CD14-positive monocyte (primary cell): ENCODE measurements at regions not wholly inside any gene's neighbourhood (a gene's known extent, or its start where the extent isn't known, plus 50 kb on each side); places are given as distances from the start of the nearest gene placed in this dataset.

ENCODE experiments used
- DNase-seq, 3 donors: peaks; one replicate each; pipeline ENCODE4 v3.0.0-alpha.2; 2011 to 2022
- H2AFZ ChIP-seq: 2 replicates; pipeline ENCODE4 v1.6.0; 2012; ENCODE audit warnings: mild to moderate bottlenecking, low read depth, low read length, inconsistent platforms; ENCODE audit not compliant: insufficient read depth, poor library complexity, severe bottlenecking
- H3K27ac ChIP-seq, 2 donors: 1 replicate in 1 of 2; 2 replicates in 1 of 2; pipeline ENCODE4 v1.5.1; 2012 to 2013; ENCODE audit warnings: low read length in 2 of 2, control low read depth in 1 of 2, inconsistent platforms in 1 of 2, low read depth in 1 of 2, mild to moderate bottlenecking in 1 of 2
- H3K27me3 ChIP-seq, 2 donors: one replicate each; pipeline versions ENCODE4 v1.6.0 to v1.6.1; 2011 to 2013; ENCODE audit warnings: low read length in 2 of 2; ENCODE audit not compliant: control insufficient read depth in 2 of 2, insufficient read depth in 2 of 2
- H3K36me3 ChIP-seq, 2 donors: replicated peaks in 1 of 2; 1 replicate in 1 of 2; 2 replicates in 1 of 2; pipeline versions ENCODE4 v1.5.1 to v1.6.1; 2012 to 2013; ENCODE audit warnings: low read length in 2 of 2, control low read depth in 1 of 2, inconsistent platforms in 1 of 2, mild to moderate bottlenecking in 1 of 2; ENCODE audit not compliant: insufficient read depth in 2 of 2, control insufficient read depth in 1 of 2
- H3K4me1 ChIP-seq, 2 donors: 1 replicate in 1 of 2; 2 replicates in 1 of 2; pipeline versions ENCODE4 v1.5.1 to v1.6.1; 2012 to 2013; ENCODE audit warnings: low read length in 2 of 2, control low read depth in 1 of 2, inconsistent platforms in 1 of 2, mild to moderate bottlenecking in 1 of 2, moderate library complexity in 1 of 2; ENCODE audit not compliant: insufficient read depth in 2 of 2, control insufficient read depth in 1 of 2
- H3K4me2 ChIP-seq: replicated peaks from 2 replicates; pipeline ENCODE3; 2012; ENCODE audit warnings: low read length, moderate library complexity, mild to moderate bottlenecking; ENCODE audit not compliant: poor library complexity, severe bottlenecking; ENCODE audit errors: extremely low read depth
- H3K4me3 ChIP-seq, 3 experiments: fragments of 200-600 bp in 1 of 3; sonication (generic) in 1 of 3; replicated peaks in 1 of 3; 1 replicate in 2 of 3; 2 replicates in 1 of 3; pipeline ENCODE4 v1.5.1; 2011 to 2013; ENCODE audit warnings: low read length in 3 of 3, mild to moderate bottlenecking in 3 of 3, control low read depth in 2 of 3, low read depth in 2 of 3, inconsistent platforms in 1 of 3, moderate library complexity in 1 of 3
- H3K79me2 ChIP-seq: 2 replicates; pipeline ENCODE4 v1.6.0; 2012; ENCODE audit warnings: mild to moderate bottlenecking, control low read depth, inconsistent platforms, low read length, moderate library complexity; ENCODE audit not compliant: insufficient read depth
- H3K9ac ChIP-seq: 2 replicates; pipeline ENCODE4 v1.6.0; 2017; ENCODE audit warnings: low read length, mild to moderate bottlenecking; ENCODE audit not compliant: insufficient read depth, poor library complexity, severe bottlenecking
- H3K9me3 ChIP-seq, 2 donors: replicated peaks in 1 of 2; 1 replicate in 1 of 2; 2 replicates in 1 of 2; pipeline versions ENCODE4 v1.5.1 to v1.6.1; 2012 to 2013; ENCODE audit warnings: low read length in 2 of 2, control low read depth in 1 of 2; ENCODE audit not compliant: control insufficient read depth in 1 of 2, insufficient read depth in 1 of 2
- H4K20me1 ChIP-seq: 2 replicates; pipeline ENCODE4 v1.6.0; 2012; ENCODE audit warnings: mild to moderate bottlenecking, low read length, control low read depth, moderate library complexity; ENCODE audit not compliant: insufficient read depth
- H3K27ac Mint-ChIP-seq, 7 donors: one replicate each; pipeline ENCODE4 v1.8.0; 2020; ENCODE audit warnings: mild to moderate bottlenecking in 7 of 7, mixed read lengths in 7 of 7, moderate library complexity in 6 of 7, inconsistent platforms in 2 of 7
- H3K27me3 Mint-ChIP-seq, 3 donors: one replicate each; pipeline ENCODE4 v1.8.0; 2021 to 2022; ENCODE audit warnings: low read depth in 3 of 3, mild to moderate bottlenecking in 3 of 3, mixed read lengths in 3 of 3, moderate library complexity in 3 of 3, inconsistent platforms in 1 of 3
- H3K36me3 Mint-ChIP-seq, 2 donors: one replicate each; pipeline ENCODE4 v1.8.0; 2020; ENCODE audit warnings: mixed read lengths in 2 of 2, inconsistent platforms in 1 of 2, mild to moderate bottlenecking in 1 of 2
- H3K4me1 Mint-ChIP-seq: one replicate; pipeline ENCODE4 v1.8.0; 2020; ENCODE audit warnings: mild to moderate bottlenecking, mixed read lengths
- H3K4me3 Mint-ChIP-seq, 2 donors: one replicate each; pipeline ENCODE4 v1.8.0; 2020; ENCODE audit warnings: mild to moderate bottlenecking in 2 of 2, mixed read lengths in 2 of 2, moderate library complexity in 1 of 2
- H3K9me3 Mint-ChIP-seq, 7 donors: one replicate each; pipeline ENCODE4 v1.8.0; 2020 to 2022; ENCODE audit warnings: mixed read lengths in 7 of 7, mild to moderate bottlenecking in 6 of 7, moderate library complexity in 6 of 7, inconsistent platforms in 2 of 7
- WGBS: methylation state at CpG from one replicate; pipeline ENCODE4 v1.1.5; 2013; ENCODE audit warnings: missing lambda C conversion rate; ENCODE audit not compliant: insufficient coverage; 5-methylcytosine and 5-hydroxymethylcytosine counted together
- intact Hi-C, 2 donors: fragments of 100-400 bp; cut with micrococcal nuclease; formaldehyde crosslinking; loops; one replicate each; pipeline versions ENCODE4 v1.15.0 to v1.15.1; 2023
- TF ChIP-seq, protein P1 (sequence below): fragments of 200-600 bp; IDR thresholded peaks from one replicate; pipeline ENCODE4 v1.8.0; 2022; ENCODE audit warnings: antibody characterized with exemption, mild to moderate bottlenecking

DNA sequence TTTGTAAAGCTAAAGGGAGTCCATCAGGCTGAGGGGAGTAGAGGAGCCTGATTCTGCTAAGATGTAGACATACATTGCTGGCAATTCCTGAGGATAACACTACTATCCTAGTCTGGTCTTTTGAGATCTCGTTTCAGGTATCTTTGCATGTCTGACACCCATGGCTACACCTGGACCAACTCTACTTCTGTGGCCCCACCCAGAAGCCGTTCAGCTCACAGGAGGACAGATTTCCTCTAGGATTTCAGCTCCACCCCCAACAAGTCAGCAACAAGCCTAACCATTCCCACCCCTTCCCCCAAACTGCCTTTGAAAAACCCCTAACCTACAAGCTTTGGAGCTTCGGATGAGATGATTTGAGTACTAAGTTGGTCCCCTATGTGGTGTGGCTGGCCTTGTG lies 848.2 kb downstream of the NLGN4X start:
- H3K27ac Mint-ChIP-seq: no peak overlapping the region
- Histone ChIP-seq H3K27me3 (no peaks in the 10 kb centered on the region), H4K20me1 (no peaks in the 10 kb centered on the region), H3K4me3 (no peak overlapping the region), H3K36me3 (no peaks in the 10 kb centered on the region), H3K4me1 (no peaks in the 10 kb centered on the region), H3K9ac (no peak overlapping the region), H3K9me3 (no peaks in the 10 kb centered on the region), H3K4me2 (no peak overlapping the region), H2AFZ (no peak overlapping the region), H3K27ac (no peak overlapping the region), H3K79me2 (no peaks in the 10 kb centered on the region)
- H3K27me3 Mint-ChIP-seq: no peaks in the 10 kb centered on the region
- TF ChIP-seq, protein P1, sequence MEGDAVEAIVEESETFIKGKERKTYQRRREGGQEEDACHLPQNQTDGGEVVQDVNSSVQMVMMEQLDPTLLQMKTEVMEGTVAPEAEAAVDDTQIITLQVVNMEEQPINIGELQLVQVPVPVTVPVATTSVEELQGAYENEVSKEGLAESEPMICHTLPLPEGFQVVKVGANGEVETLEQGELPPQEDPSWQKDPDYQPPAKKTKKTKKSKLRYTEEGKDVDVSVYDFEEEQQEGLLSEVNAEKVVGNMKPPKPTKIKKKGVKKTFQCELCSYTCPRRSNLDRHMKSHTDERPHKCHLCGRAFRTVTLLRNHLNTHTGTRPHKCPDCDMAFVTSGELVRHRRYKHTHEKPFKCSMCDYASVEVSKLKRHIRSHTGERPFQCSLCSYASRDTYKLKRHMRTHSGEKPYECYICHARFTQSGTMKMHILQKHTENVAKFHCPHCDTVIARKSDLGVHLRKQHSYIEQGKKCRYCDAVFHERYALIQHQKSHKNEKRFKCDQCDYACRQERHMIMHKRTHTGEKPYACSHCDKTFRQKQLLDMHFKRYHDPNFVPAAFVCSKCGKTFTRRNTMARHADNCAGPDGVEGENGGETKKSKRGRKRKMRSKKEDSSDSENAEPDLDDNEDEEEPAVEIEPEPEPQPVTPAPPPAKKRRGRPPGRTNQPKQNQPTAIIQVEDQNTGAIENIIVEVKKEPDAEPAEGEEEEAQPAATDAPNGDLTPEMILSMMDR: no peak
- DNase-seq: no peak
- H3K36me3 Mint-ChIP-seq: no peaks in the 10 kb centered on the region
- intact Hi-C loops: no loop called here
- no peak overlapping the region for H3K4me3 Mint-ChIP-seq
- peaks cover 1% of the 10 kb centered on the region for H3K4me1 Mint-ChIP-seq
- peaks cover 0 to 9% (median 4%) of the 10 kb centered on the region in 7 donors for H3K9me3 Mint-ChIP-seq
- WGBS: no CpG with 5 or more reads among the region's 3 CpGs

DNA sequence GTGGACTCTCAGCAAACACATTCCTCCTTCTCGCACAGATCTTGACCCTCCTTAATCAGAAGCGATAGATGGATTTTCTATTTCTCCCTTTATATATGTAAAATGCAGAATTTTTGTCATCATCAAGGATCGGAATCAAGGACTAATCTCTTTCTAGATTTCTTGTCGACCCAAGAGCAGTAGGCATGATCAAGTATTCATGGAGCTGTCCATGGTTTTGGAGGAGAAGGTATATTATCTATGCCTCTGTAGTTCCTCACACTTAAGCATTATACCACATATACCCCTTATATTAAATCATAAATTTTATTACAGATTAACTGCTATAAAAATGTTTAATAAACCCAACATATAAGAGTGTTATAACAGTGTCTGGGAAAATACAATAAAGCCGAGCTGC lies 886.8 kb downstream of the NLGN4X start:
- H3K79me2 ChIP-seq: no peaks in the 10 kb centered on the region
- no peaks in the 10 kb centered on the region for H4K20me1 ChIP-seq
- Mint-ChIP-seq H3K27ac (no peak overlapping the region), H3K4me3 (no peak overlapping the region), H3K4me1 (no peaks in the 10 kb centered on the region), H3K9me3 (peaks cover 3 to 14% (median 5%) of the 10 kb centered on the region in 7 donors), H3K27me3 (peaks cover 0 to 2% (median 0%) of the 10 kb centered on the region in 3 donors), H3K36me3 (no peaks in the 10 kb centered on the region)
- no peak for DNase-seq
- no peak overlapping the region for H3K4me3 ChIP-seq
- H3K4me1 ChIP-seq: no peaks in the 10 kb centered on the region
- intact Hi-C loops: no loop called here
- TF ChIP-seq, protein P1: no peak
- no peaks in the 10 kb centered on the region for H3K36me3 ChIP-seq
- H3K9me3 ChIP-seq: peaks cover 1 to 4% of the 10 kb centered on the region in 2 donors
- no peak overlapping the region for H2AFZ ChIP-seq
- H3K27ac ChIP-seq: no peak overlapping the region
- no CpG with 5 or more reads among the region's 5 CpGs for WGBS
- H3K27me3 ChIP-seq: no peaks in the 10 kb centered on the region
- H3K9ac ChIP-seq: no peak overlapping the region
- H3K4me2 ChIP-seq: no peak overlapping the region
